Tibial nerve (tissue), 3 donors: ENCODE measurements at regions not wholly inside any gene's neighbourhood (a gene's known extent, or its start where the extent isn't known, plus 50 kb on each side); places are given as distances from the start of the nearest gene placed in this dataset.

ENCODE experiments used
- CTCF ChIP-seq, 5 experiments: fragments of 200-600 bp in 3 of 5; fragments of 450-650 bp in 2 of 5; sonication (generic) in 3 of 5; IDR thresholded peaks; one replicate each; pipeline ENCODE4 v1.5.1; 2016 to 2019; ENCODE audit warnings: antibody characterized with exemption in 5 of 5, mild to moderate bottlenecking in 3 of 5, moderate library complexity in 2 of 5
- POLR2A ChIP-seq, 2 donors: fragments of 450-650 bp; IDR thresholded peaks; one replicate each; pipeline ENCODE4 v1.6.1; 2017; ENCODE audit warnings: antibody characterized with exemption in 2 of 2, mild to moderate bottlenecking in 2 of 2, moderate library complexity in 2 of 2

GRCh38 chr6:45806172-45806571 lies 209.5 kb downstream of the CLIC5 start:
- TF ChIP-seq POLR2A (IDR thresholded peaks at IDR 0.05) (no peak), CTCF (IDR thresholded peaks at IDR 0.05) (no peak)
